Chondrocyte (in vitro differentiated cells): ENCODE measurements at regions not wholly inside any gene's neighbourhood (a gene's known extent, or its start where the extent isn't known, plus 50 kb on each side); places are given as distances from the start of the nearest gene placed in this dataset.

Source experiments
- DNase-seq: peaks from one replicate; pipeline ENCODE4 v3.0.0; 2021; ENCODE audit warnings: mixed read lengths, low spot score
- H3K27ac Mint-ChIP-seq: one replicate; pipeline ENCODE4 v1.8.0; 2021; ENCODE audit warnings: mild to moderate bottlenecking, moderate library complexity, mixed read lengths; ENCODE audit not compliant: unreplicated experiment
- H3K27me3 Mint-ChIP-seq: 2 replicates; pipeline ENCODE4 v1.8.0; 2021; ENCODE audit warnings: low read depth, mixed read lengths
- H3K36me3 Mint-ChIP-seq: 2 replicates; pipeline ENCODE4 v1.8.0; 2021; ENCODE audit warnings: low read depth, mixed read lengths
- H3K4me1 Mint-ChIP-seq: 2 replicates; pipeline ENCODE4 v1.8.0; 2021; ENCODE audit warnings: low read depth, mild to moderate bottlenecking, mixed read lengths
- H3K4me3 Mint-ChIP-seq: one replicate; pipeline ENCODE4 v1.8.0; 2021; ENCODE audit warnings: mild to moderate bottlenecking, moderate library complexity, mixed read lengths; ENCODE audit not compliant: unreplicated experiment
- H3K9me3 Mint-ChIP-seq: 2 replicates; pipeline ENCODE4 v1.8.0; 2021; ENCODE audit warnings: low read depth, mixed read lengths
- CTCF ChIP-seq: fragments of 200-600 bp; sonication (generic); IDR thresholded peaks from 2 replicates; pipeline ENCODE4 v1.5.0; 2021; ENCODE audit warnings: antibody characterized with exemption, mild to moderate bottlenecking, moderate library complexity

DNA sequence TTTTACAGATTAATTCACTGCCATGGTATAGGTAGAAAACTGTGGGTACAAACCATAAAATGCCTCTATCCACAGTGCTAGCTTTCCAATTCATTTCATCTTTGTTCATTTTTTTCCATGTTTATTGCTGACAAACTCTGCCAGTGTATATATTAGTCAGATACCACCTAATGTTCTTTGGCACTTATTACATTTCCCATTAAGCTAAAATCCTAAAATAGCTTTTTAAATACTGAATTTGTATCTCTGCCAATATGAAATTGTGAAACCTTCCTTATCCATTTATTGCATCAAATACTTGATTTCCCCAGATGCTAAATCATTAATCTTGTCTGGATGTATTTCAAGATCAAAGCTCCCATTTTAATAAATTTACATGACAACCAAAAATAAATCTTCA is 150.1 kb upstream of the FSCB start:
- H3K27ac Mint-ChIP-seq: no peak overlapping the region
- H3K4me1 Mint-ChIP-seq: no peaks in the 10 kb centered on the region
- no peak overlapping the region for H3K4me3 Mint-ChIP-seq
- H3K9me3 Mint-ChIP-seq: no peaks in the 10 kb centered on the region
- no peaks in the 10 kb centered on the region for H3K36me3 Mint-ChIP-seq
- DNase-seq: no peak
- no peak for TF ChIP-seq CTCF
- H3K27me3 Mint-ChIP-seq: peaks cover 2% of the 10 kb centered on the region

GRCh38 chr14:44654591-44654990 is 147.5 kb upstream of the FSCB start:
- Mint-ChIP-seq H3K36me3 (no peaks in the 10 kb centered on the region), H3K4me1 (no peaks in the 10 kb centered on the region), H3K27ac (no peak overlapping the region), H3K9me3 (no peaks in the 10 kb centered on the region), H3K27me3 (peaks cover 2% of the 10 kb centered on the region), H3K4me3 (no peak overlapping the region)
- no peak for DNase-seq
- TF ChIP-seq CTCF: no peak

- no peaks in the 10 kb centered on the region for H3K27me3 Mint-ChIP-seq
- no peaks in the 10 kb centered on the region for H3K9me3 Mint-ChIP-seq
- DNase-seq: no peak
- H3K4me1 Mint-ChIP-seq: no peaks in the 10 kb centered on the region
- TF ChIP-seq CTCF: no peak
- H3K36me3 Mint-ChIP-seq: no peaks in the 10 kb centered on the region
- no peak overlapping the region for H3K27ac Mint-ChIP-seq
- H3K4me3 Mint-ChIP-seq: no peak overlapping the region
Measured at GRCh38 chr14:44653641-44654040, 146.6 kb upstream of the FSCB start.

GRCh38 chr14:44652640-44653039 is 145.6 kb upstream of the FSCB start:
- Mint-ChIP-seq H3K9me3 (no peaks in the 10 kb centered on the region), H3K27me3 (no peaks in the 10 kb centered on the region), H3K27ac (no peak overlapping the region), H3K4me1 (no peaks in the 10 kb centered on the region), H3K4me3 (no peak overlapping the region), H3K36me3 (no peaks in the 10 kb centered on the region)
- no peak for TF ChIP-seq CTCF
- no peak for DNase-seq

GRCh38 chr14:44649061-44649460 is 142.0 kb upstream of the FSCB start:
- H3K4me1 Mint-ChIP-seq: no peaks in the 10 kb centered on the region
- no peak overlapping the region for H3K4me3 Mint-ChIP-seq
- TF ChIP-seq CTCF: no peak
- H3K27ac Mint-ChIP-seq: no peak overlapping the region
- H3K27me3 Mint-ChIP-seq: no peaks in the 10 kb centered on the region
- H3K9me3 Mint-ChIP-seq: no peaks in the 10 kb centered on the region
- DNase-seq: no peak
- H3K36me3 Mint-ChIP-seq: no peaks in the 10 kb centered on the region
